ENCODE measurements at regions not wholly inside any gene's neighbourhood (a gene's known extent, or its start where the extent isn't known, plus 50 kb on each side); places are given as distances from the start of the nearest gene placed in this dataset.
"Not testable (repeated sequence)": the region's sequence is repeated elsewhere in the genome, so short reads cannot be mapped to it uniquely, and the experiment has no call there.

GRCh38 chr18:73408469-73408868 lies 540.7 kb upstream of the NETO1 start:
- DNase-seq = no peak

DNA sequence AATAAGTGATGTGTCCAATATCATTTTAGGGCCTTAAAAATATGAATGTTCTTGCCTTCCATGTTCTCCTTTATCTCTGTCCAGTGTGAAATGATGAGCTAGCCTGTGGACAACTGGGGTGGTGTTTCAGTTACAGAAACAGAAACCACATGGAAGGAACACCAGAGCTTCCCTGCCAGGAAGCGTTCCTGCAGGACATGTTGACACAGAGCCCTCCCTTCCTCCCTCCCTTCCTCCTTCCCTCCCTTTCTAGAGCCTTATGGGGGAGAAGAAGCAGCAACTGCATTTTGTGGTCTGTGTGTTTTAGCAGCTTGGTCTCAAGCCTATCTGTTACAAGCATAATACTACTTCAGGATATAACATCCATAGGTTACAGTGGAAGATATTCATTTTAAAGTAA lies 539.7 kb upstream of the NETO1 start:
- DNase-seq = no peak

DNA sequence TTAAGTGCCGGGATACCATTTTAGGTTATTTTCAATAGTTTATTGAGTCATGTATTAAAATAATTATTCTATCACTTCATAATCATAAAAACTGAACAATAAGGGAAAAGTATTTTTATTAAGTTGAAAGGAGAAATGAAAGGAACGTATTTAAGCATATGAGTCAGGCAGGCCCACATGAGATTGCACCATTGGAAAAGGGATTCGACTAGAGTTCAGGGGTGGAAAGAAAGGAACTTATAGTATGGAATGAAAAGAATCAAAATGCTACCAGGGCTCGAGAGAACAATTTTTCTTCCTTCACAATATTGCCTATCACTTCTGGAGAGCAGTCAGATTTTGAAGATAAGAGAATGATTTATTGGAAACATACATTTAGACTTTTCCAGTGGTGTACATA lies 516.5 kb upstream of the NETO1 start:
- DNase-seq = no peak

GRCh38 chr18:73381699-73382036 lies 513.9 kb upstream of the NETO1 start:
- no peak for DNase-seq

DNA sequence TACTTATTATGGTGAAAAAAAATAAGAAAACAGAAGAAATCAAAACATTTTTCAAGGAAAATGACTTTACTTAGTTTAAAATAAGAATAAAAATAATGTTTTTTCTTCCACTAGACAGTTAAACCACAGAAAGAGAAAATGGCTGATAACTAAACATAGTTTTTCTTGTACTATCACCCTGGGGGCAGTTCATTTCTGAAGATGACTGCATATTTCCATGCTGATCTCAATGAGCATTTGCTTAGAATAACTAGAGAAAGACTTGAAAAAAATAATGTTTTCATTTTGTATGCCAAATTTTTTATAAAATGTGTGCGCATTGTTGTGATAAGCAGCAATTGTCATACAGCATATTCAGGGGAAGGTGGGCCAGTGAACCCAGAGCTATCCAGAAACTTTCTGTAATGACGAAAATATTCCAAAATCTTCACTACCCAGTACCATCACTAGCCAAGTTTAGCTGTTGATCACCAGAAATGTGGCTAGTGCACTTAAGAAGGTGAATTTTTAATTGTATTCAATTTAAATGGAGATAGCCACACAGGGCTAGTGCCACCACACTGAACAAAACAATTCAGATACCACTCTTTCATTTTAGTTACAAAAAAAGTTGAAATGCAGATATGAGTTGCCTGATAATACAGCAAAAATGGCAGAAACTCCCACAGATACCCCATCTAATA lies 513.4 kb upstream of the NETO1 start:
- no peak for DNase-seq

GRCh38 chr18:73366713-73367112 lies 498.9 kb upstream of the NETO1 start:
- no peak for DNase-seq

GRCh38 chr18:73365018-73365417 lies 497.2 kb upstream of the NETO1 start:
- no peak for DNase-seq

GRCh38 chr18:73355121-73355520 lies 487.3 kb upstream of the NETO1 start:
- DNase-seq = no peak

DNA sequence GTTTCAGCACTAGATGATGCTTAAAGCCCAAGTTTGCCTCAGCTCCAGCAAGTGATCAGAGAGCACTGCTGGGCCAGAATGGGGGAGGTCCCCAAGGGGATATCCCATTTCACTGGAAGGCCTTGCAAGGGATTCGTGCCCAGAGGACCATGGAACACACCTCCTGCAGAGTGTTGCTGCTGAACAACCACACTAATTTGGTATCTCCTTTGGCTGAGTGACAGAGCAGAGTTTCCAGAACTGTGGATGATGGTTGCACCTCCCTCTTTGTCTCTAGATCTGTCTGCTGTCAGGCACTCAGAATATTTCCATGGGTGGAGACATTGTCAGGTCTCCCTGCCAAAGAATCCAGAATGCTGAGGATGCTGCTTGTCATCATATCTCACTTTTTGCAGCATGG lies 484.8 kb upstream of the NETO1 start:
- DNase-seq = no peak

- no peak for DNase-seq
Measured at GRCh38 chr18:73340135-73340977, 472.6 kb upstream of the NETO1 start.

GRCh38 chr18:73331212-73331772 lies 463.5 kb upstream of the NETO1 start:
- no peak for DNase-seq

DNA sequence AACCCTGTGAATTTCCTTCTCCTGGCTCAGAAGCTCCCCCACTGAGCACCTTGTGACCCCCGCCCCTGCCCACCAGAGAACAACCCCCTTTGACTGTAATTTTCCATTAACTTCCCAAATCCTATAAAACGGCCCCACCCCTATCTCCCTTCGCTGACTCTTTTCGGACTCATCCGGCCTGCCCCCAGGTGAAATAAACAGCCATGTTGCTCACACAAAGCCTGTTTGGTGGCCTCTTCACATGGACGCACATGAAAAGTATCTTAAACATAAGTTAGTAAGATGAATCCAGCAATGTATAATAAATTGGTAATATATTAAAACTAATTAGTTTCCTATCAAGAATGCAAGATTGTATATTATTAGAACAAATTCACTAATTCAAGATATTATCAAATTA lies 462.3 kb upstream of the NETO1 start:
- DNase-seq = not testable (repeated sequence)

GRCh38 chr18:73324187-73324831 lies 456.5 kb upstream of the NETO1 start:
- not testable (repeated sequence) for DNase-seq

- DNase-seq = no peak
Measured at GRCh38 chr18:73318739-73319479, 451.1 kb upstream of the NETO1 start.

DNA sequence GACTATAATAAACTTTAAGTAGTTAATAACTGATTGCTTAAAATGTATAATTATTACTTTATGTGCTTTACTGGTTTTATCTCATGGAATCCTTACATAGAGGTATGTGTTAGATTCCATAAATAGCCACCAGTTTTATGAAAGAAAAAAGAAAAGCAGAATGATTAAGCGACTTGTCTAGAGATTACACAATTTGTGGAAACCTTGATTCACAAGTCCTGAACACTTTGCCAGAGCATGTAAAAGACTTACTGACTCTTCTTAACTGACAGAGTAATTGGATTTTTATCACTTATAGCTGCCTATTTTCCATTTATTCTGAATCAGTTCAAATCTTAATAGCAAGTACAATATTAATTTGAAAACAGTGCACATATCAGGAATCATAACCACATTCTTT lies 448.7 kb upstream of the NETO1 start:
- no peak for DNase-seq

GRCh38 chr18:73315381-73315780 lies 447.6 kb upstream of the NETO1 start:
- no peak for DNase-seq

- DNase-seq = no peak
Measured at GRCh38 chr18:73313476-73313875, 445.7 kb upstream of the NETO1 start.

- no peak for DNase-seq
Measured at GRCh38 chr18:73296686-73297085, 428.9 kb upstream of the NETO1 start.

GRCh38 chr18:73292156-73292555 lies 424.4 kb upstream of the NETO1 start:
- DNase-seq = no peak

DNA sequence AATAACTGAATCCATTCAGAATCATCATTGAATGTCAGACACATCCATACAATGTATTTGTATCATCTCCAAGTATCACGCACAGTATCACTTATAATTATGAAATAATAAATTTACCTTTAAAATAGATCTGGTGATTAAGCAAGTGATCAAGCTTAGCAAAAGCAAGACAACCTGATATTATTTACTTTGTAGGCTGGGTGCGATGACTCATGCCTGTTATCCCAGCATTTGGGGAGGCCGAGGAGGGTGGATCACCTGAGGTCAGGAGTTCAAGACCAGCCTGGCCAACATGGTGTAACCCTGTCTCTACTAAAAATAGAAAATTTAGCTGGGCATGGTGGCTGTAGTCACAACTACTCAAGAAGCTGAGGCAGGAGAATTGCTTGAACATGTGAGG lies 421.0 kb upstream of the NETO1 start:
- DNase-seq = no peak

- no peak for DNase-seq
Measured at GRCh38 chr18:73286584-73286983, 418.8 kb upstream of the NETO1 start.

GRCh38 chr18:73283788-73284187 lies 416.0 kb upstream of the NETO1 start:
- DNase-seq = no peak

GRCh38 chr18:73283032-73283431 lies 415.2 kb upstream of the NETO1 start:
- no peak for DNase-seq

Data from right hindlimb (tissue), 1 donor.